H9 (cell line): ENCODE measurements at regions not wholly inside any gene's neighbourhood (a gene's known extent, or its start where the extent isn't known, plus 50 kb on each side); places are given as distances from the start of the nearest gene placed in this dataset.

Experiments
- DNase-seq: peaks from one replicate; pipeline ENCODE4 v3.0.0-alpha.2; 2017
- H2AFZ ChIP-seq: one replicate; pipeline ENCODE4 v1.6.1; 2013; ENCODE audit warnings: mild to moderate bottlenecking, low read length, control low read depth, moderate library complexity
- H2AK5ac ChIP-seq: 2 replicates; pipeline ENCODE4 v1.6.1; 2013; ENCODE audit warnings: low read length, control low read depth, mixed read lengths; ENCODE audit not compliant: insufficient read length
- H2BK120ac ChIP-seq: one replicate; pipeline ENCODE4 v1.6.1; 2013; ENCODE audit warnings: low read depth, mild to moderate bottlenecking, low read length, control low read depth, inconsistent platforms; ENCODE audit not compliant: poor library complexity, severe bottlenecking
- H2BK12ac ChIP-seq: 2 replicates; pipeline ENCODE4 v1.6.1; 2013; ENCODE audit warnings: low read length, control low read depth, mixed read lengths, low read depth; ENCODE audit not compliant: insufficient read length
- H2BK15ac ChIP-seq: 2 replicates; pipeline ENCODE4 v1.6.1; 2013; ENCODE audit warnings: low read depth, low read length, control low read depth
- H2BK20ac ChIP-seq: one replicate; pipeline ENCODE4 v1.6.1; 2013; ENCODE audit warnings: low read depth, mild to moderate bottlenecking, low read length, control low read depth, inconsistent platforms; ENCODE audit not compliant: poor library complexity, severe bottlenecking
- H2BK5ac ChIP-seq: 2 replicates; pipeline ENCODE4 v1.6.1; 2013; ENCODE audit warnings: low read length, control low read depth, mixed read lengths; ENCODE audit not compliant: insufficient read length
- H3K14ac ChIP-seq: 2 replicates; pipeline ENCODE4 v1.6.1; 2013; ENCODE audit warnings: low read length, control low read depth; ENCODE audit not compliant: insufficient read depth
- H3K18ac ChIP-seq: 2 replicates; pipeline ENCODE4 v1.6.1; 2013; ENCODE audit warnings: low read depth, mild to moderate bottlenecking, mixed read lengths, low read length, control low read depth; ENCODE audit not compliant: insufficient read length
- H3K23ac ChIP-seq: 2 replicates; pipeline ENCODE4 v1.6.1; 2013; ENCODE audit warnings: low read length, control low read depth, mixed read lengths, low read depth; ENCODE audit not compliant: insufficient read length
- H3K23me2 ChIP-seq: 2 replicates; pipeline ENCODE4 v1.6.1; 2013; ENCODE audit warnings: low read depth, mild to moderate bottlenecking, mixed read lengths, low read length, control low read depth; ENCODE audit not compliant: insufficient read length, poor library complexity, severe bottlenecking
- H3K27ac ChIP-seq: 2 replicates; pipeline ENCODE4 v1.5.1; 2013; ENCODE audit warnings: low read length, control low read depth, mixed read lengths, low read depth; ENCODE audit not compliant: insufficient read length
- H3K27me3 ChIP-seq: 2 replicates; pipeline ENCODE4 v1.6.1; 2013; ENCODE audit warnings: low read length, control low read depth, inconsistent platforms; ENCODE audit not compliant: insufficient read depth
- H3K4ac ChIP-seq: 2 replicates; pipeline ENCODE4 v1.6.1; 2013; ENCODE audit warnings: low read depth, mild to moderate bottlenecking, control low read depth, inconsistent platforms, low read length, moderate library complexity
- H3K4me1 ChIP-seq: 2 replicates; pipeline ENCODE4 v1.6.1; 2013; ENCODE audit warnings: low read length, control low read depth, inconsistent platforms; ENCODE audit not compliant: insufficient read depth
- H3K4me2 ChIP-seq: 2 replicates; pipeline ENCODE4 v1.6.1; 2013; ENCODE audit warnings: low read length, control low read depth, mixed read lengths; ENCODE audit not compliant: insufficient read length, insufficient read depth
- H3K56ac ChIP-seq: 2 replicates; pipeline ENCODE4 v1.6.1; 2013; ENCODE audit warnings: low read depth, mild to moderate bottlenecking, mixed read lengths, low read length, control low read depth; ENCODE audit not compliant: insufficient read length
- H3K79me1 ChIP-seq: 2 replicates; pipeline ENCODE4 v1.6.1; 2013; ENCODE audit warnings: low read depth, mild to moderate bottlenecking, moderate library complexity, low read length, control low read depth, inconsistent platforms; ENCODE audit not compliant: insufficient read depth, poor library complexity, severe bottlenecking
- H3K79me2 ChIP-seq: 2 replicates; pipeline ENCODE4 v1.6.1; 2013; ENCODE audit warnings: low read length, control low read depth, inconsistent platforms; ENCODE audit not compliant: insufficient read depth
- H3K9ac ChIP-seq: 2 replicates; pipeline ENCODE4 v1.6.1; 2013; ENCODE audit warnings: low read length, control low read depth, mixed read lengths; ENCODE audit not compliant: insufficient read length; ENCODE audit errors: extremely low read depth
- H3K9me3 ChIP-seq: one replicate; pipeline ENCODE4 v1.6.1; 2013; ENCODE audit warnings: low read depth, low read length, inconsistent platforms; ENCODE audit not compliant: control insufficient read depth
- H3T11ph ChIP-seq: one replicate; pipeline ENCODE4 v1.6.1; 2013; ENCODE audit warnings: mild to moderate bottlenecking, low read length, control low read depth, inconsistent platforms
- H4K20me1 ChIP-seq: one replicate; pipeline ENCODE4 v1.6.1; 2013; ENCODE audit not compliant: control insufficient read depth, insufficient read length, insufficient read depth
- H4K5ac ChIP-seq: 2 replicates; pipeline ENCODE4 v1.6.1; 2013; ENCODE audit warnings: low read depth, mild to moderate bottlenecking, mixed read lengths, low read length, control low read depth; ENCODE audit not compliant: insufficient read length
- H4K8ac ChIP-seq: replicated peaks from 2 replicates; pipeline ENCODE4 v1.6.1; 2013; ENCODE audit warnings: low read length, control low read depth, mixed read lengths, low read depth; ENCODE audit not compliant: insufficient read length
- H4K91ac ChIP-seq: 2 replicates; pipeline ENCODE4 v1.6.1; 2013; ENCODE audit warnings: low read depth, mild to moderate bottlenecking, moderate library complexity, mixed read lengths, low read length, control low read depth; ENCODE audit not compliant: insufficient read length
- H3K27ac Mint-ChIP-seq, 3 experiments: 2 replicates in 2 of 3; 3 replicates in 1 of 3; pipeline ENCODE4 v1.8.0; 2020 to 2021; ENCODE audit warnings: mixed read lengths in 3 of 3, mild to moderate bottlenecking in 1 of 3, moderate library complexity in 1 of 3
- H3K27me3 Mint-ChIP-seq: 2 replicates; pipeline ENCODE4 v1.8.0; 2021; ENCODE audit warnings: low read depth, mild to moderate bottlenecking, moderate library complexity, mixed read lengths
- H3K36me3 Mint-ChIP-seq, 3 experiments: 2 replicates in 2 of 3; 3 replicates in 1 of 3; pipeline ENCODE4 v1.8.0; 2020 to 2021; ENCODE audit warnings: low read depth in 3 of 3, mixed read lengths in 3 of 3; ENCODE audit not compliant: insufficient read depth in 1 of 3
- H3K4me1 Mint-ChIP-seq, 2 experiments: 2 replicates each; pipeline ENCODE4 v1.8.0; 2020; ENCODE audit warnings: mixed read lengths in 2 of 2
- H3K4me3 Mint-ChIP-seq, 2 experiments: 2 replicates in 1 of 2; 3 replicates in 1 of 2; pipeline ENCODE4 v1.8.0; 2020 to 2021; ENCODE audit warnings: mild to moderate bottlenecking in 2 of 2, mixed read lengths in 2 of 2, moderate library complexity in 1 of 2
- H3K9me3 Mint-ChIP-seq, 2 experiments: 2 replicates in 1 of 2; 3 replicates in 1 of 2; pipeline ENCODE4 v1.8.0; 2020; ENCODE audit warnings: mild to moderate bottlenecking in 2 of 2, mixed read lengths in 2 of 2, moderate library complexity in 1 of 2
- CTCF ChIP-seq: fragments of 200-600 bp; sonication (generic); conservative IDR thresholded peaks from 3 replicates; pipeline ENCODE4 v1.8.0; 2021; ENCODE audit warnings: antibody characterized with exemption, mild to moderate bottlenecking
- WGBS: extraction: QIAGEN DNeasy Blood & Tissue Kit; methylation state at CpG from one replicate; pipeline ENCODE4 v1.1.7; 2013; ENCODE audit warnings: missing lambda C conversion rate, low lambda C conversion rate, mixed read lengths; ENCODE audit not compliant: insufficient read length; ENCODE audit errors: extremely low coverage; 5-methylcytosine and 5-hydroxymethylcytosine counted together

GRCh38 chr10:86599729-86600128 is 54.6 kb upstream of the OPN4 start:
- Mint-ChIP-seq H3K4me1 (peaks cover 12 to 15% of the 10 kb centered on the region in 2 experiments), H3K27me3 (peaks cover 2% of the 10 kb centered on the region; the same call in 1 of the 2 replicates), H3K9me3 (0 out of 5 replicates have a peak, but pooled peaks cover 0 to under 1% of the 10 kb centered on the region in 2 experiments), H3K4me3 (no peak overlapping the region), H3K27ac (peak overlapping the region in 1 of 3 experiments; percentile 90; a peak in 1 of 7 replicates), H3K36me3 (no peaks in the 10 kb centered on the region; a peak in 1 of 7 replicates)
- Histone ChIP-seq H3K4me2 (peak overlapping the region; percentile 5), H3T11ph (no peak overlapping the region), H3K4ac (no peak overlapping the region), H2BK5ac (no peak overlapping the region), H2AFZ (peak overlapping the region; percentile 86), H4K5ac (no peak overlapping the region), H2BK15ac (no peak overlapping the region), H2AK5ac (no peak overlapping the region), H3K27ac (no peak overlapping the region), H3K4me1 (peaks cover 7% of the 10 kb centered on the region; the same call in 1 of the 2 replicates), H4K20me1 (no peaks in the 10 kb centered on the region), H3K56ac (no peak overlapping the region), H3K79me2 (no peaks in the 10 kb centered on the region), H3K14ac (no peak overlapping the region), H4K8ac (no peak overlapping the region), H3K9me3 (no peaks in the 10 kb centered on the region), H3K79me1 (no peaks in the 10 kb centered on the region), H3K23ac (no peak overlapping the region), H3K23me2 (no peaks in the 10 kb centered on the region), H4K91ac (no peak overlapping the region), H3K18ac (no peak overlapping the region), H2BK20ac (no peak overlapping the region), H3K27me3 (no peaks in the 10 kb centered on the region), H3K9ac (no peak overlapping the region), H2BK12ac (no peak overlapping the region), H2BK120ac (no peak overlapping the region)
- peak; percentile 89 for DNase-seq
- TF ChIP-seq CTCF, result no peak
- WGBS, result no CpG with 5 or more reads among the region's 4 CpGs
